ENCODE measurements at regions not wholly inside any gene's neighbourhood (a gene's known extent, or its start where the extent isn't known, plus 50 kb on each side); places are given as distances from the start of the nearest gene placed in this dataset.
"Not testable (repeated sequence)": the region's sequence is repeated elsewhere in the genome, so short reads cannot be mapped to it uniquely, and the experiment has no call there.

- in situ Hi-C loops (cut with MboI; ENCODE audit: low sequenced_read_pairs); H3K9me3 ChIP-seq; H3K27me3 ChIP-seq (ENCODE audit: low read depth); H3K4me1 ChIP-seq; H3K4me3 ChIP-seq; DNase-seq (ENCODE audit: low spot score in 2 of 2); H3K36me3 ChIP-seq (replicated peaks): not testable (repeated sequence)
Measured at GRCh38 chr11:3493152-3493551, 114.2 kb upstream of the ZNF195 start.

- H3K4me3 ChIP-seq; in situ Hi-C loops (cut with MboI; ENCODE audit: low sequenced_read_pairs); H3K27me3 ChIP-seq (ENCODE audit: low read depth); H3K9me3 ChIP-seq; DNase-seq (ENCODE audit: low spot score in 2 of 2); H3K36me3 ChIP-seq (replicated peaks); H3K4me1 ChIP-seq: not testable (repeated sequence)
Measured at GRCh38 chr11:3488003-3488402, 109.1 kb upstream of the ZNF195 start.

GRCh38 chr11:3485737-3486136 lies 106.8 kb upstream of the ZNF195 start:
- H3K4me3 ChIP-seq; in situ Hi-C loops (cut with MboI; ENCODE audit: low sequenced_read_pairs); H3K27me3 ChIP-seq (ENCODE audit: low read depth); H3K4me1 ChIP-seq; DNase-seq (ENCODE audit: low spot score in 2 of 2); H3K9me3 ChIP-seq; H3K36me3 ChIP-seq (replicated peaks): not testable (repeated sequence)

- H3K4me3 ChIP-seq; H3K27me3 ChIP-seq (ENCODE audit: low read depth); DNase-seq (ENCODE audit: low spot score in 2 of 2); in situ Hi-C loops (cut with MboI; ENCODE audit: low sequenced_read_pairs); H3K36me3 ChIP-seq (replicated peaks); H3K9me3 ChIP-seq; H3K4me1 ChIP-seq: not testable (repeated sequence)
Measured at GRCh38 chr11:3476937-3477885, 98.3 kb upstream of the ZNF195 start.

GRCh38 chr11:3476084-3476936 lies 97.4 kb upstream of the ZNF195 start:
- H3K4me3 ChIP-seq; H3K27me3 ChIP-seq (ENCODE audit: low read depth); in situ Hi-C loops (cut with MboI; ENCODE audit: low sequenced_read_pairs); H3K4me1 ChIP-seq; H3K9me3 ChIP-seq; DNase-seq (ENCODE audit: low spot score in 2 of 2); H3K36me3 ChIP-seq (replicated peaks): not testable (repeated sequence)

GRCh38 chr11:3468963-3469362 lies 90.0 kb upstream of the ZNF195 start:
- in situ Hi-C loops (cut with MboI; ENCODE audit: low sequenced_read_pairs); H3K4me3 ChIP-seq; H3K4me1 ChIP-seq; H3K9me3 ChIP-seq; H3K36me3 ChIP-seq (replicated peaks); H3K27me3 ChIP-seq (ENCODE audit: low read depth): not testable (repeated sequence)
- peak in 1 of 2 experiments; percentile 20 for DNase-seq (ENCODE audit: low spot score in 2 of 2)

GRCh38 chr11:3467599-3467998 lies 88.7 kb upstream of the ZNF195 start:
- H3K4me3 ChIP-seq; H3K27me3 ChIP-seq (ENCODE audit: low read depth); DNase-seq (ENCODE audit: low spot score in 2 of 2); H3K36me3 ChIP-seq (replicated peaks); H3K9me3 ChIP-seq; H3K4me1 ChIP-seq; in situ Hi-C loops (cut with MboI; ENCODE audit: low sequenced_read_pairs): not testable (repeated sequence)

- H3K27me3 ChIP-seq (ENCODE audit: low read depth); H3K36me3 ChIP-seq (replicated peaks); H3K9me3 ChIP-seq; H3K4me3 ChIP-seq; H3K4me1 ChIP-seq; DNase-seq (ENCODE audit: low spot score in 2 of 2); in situ Hi-C loops (cut with MboI; ENCODE audit: low sequenced_read_pairs): not testable (repeated sequence)
Measured at GRCh38 chr11:3455666-3456065, 76.7 kb upstream of the ZNF195 start.

- H3K27me3 ChIP-seq (ENCODE audit: low read depth); H3K9me3 ChIP-seq; H3K4me3 ChIP-seq; H3K36me3 ChIP-seq (replicated peaks); H3K4me1 ChIP-seq; in situ Hi-C loops (cut with MboI; ENCODE audit: low sequenced_read_pairs): not testable (repeated sequence)
- peak; percentile 11 to 67 for DNase-seq (ENCODE audit: low spot score in 2 of 2)
Measured at GRCh38 chr11:3454844-3455243, 75.9 kb upstream of the ZNF195 start.

- in situ Hi-C loops (cut with MboI; ENCODE audit: low sequenced_read_pairs); DNase-seq (ENCODE audit: low spot score in 2 of 2); H3K4me3 ChIP-seq; H3K4me1 ChIP-seq; H3K9me3 ChIP-seq; H3K36me3 ChIP-seq (replicated peaks); H3K27me3 ChIP-seq (ENCODE audit: low read depth): not testable (repeated sequence)
Measured at GRCh38 chr11:3453596-3454256, 74.8 kb upstream of the ZNF195 start.

GRCh38 chr11:3450822-3451221 lies 71.9 kb upstream of the ZNF195 start:
- in situ Hi-C loops (cut with MboI; ENCODE audit: low sequenced_read_pairs); H3K27me3 ChIP-seq (ENCODE audit: low read depth); H3K36me3 ChIP-seq (replicated peaks); H3K9me3 ChIP-seq; H3K4me1 ChIP-seq; H3K4me3 ChIP-seq; DNase-seq (ENCODE audit: low spot score in 2 of 2): not testable (repeated sequence)

GRCh38 chr11:3445535-3445934 lies 66.6 kb upstream of the ZNF195 start:
- H3K36me3 ChIP-seq (replicated peaks); in situ Hi-C loops (cut with MboI; ENCODE audit: low sequenced_read_pairs); DNase-seq (ENCODE audit: low spot score in 2 of 2); H3K27me3 ChIP-seq (ENCODE audit: low read depth); H3K9me3 ChIP-seq; H3K4me3 ChIP-seq; H3K4me1 ChIP-seq: not testable (repeated sequence)

- H3K4me1 ChIP-seq; in situ Hi-C loops (cut with MboI; ENCODE audit: low sequenced_read_pairs); H3K4me3 ChIP-seq; H3K9me3 ChIP-seq; H3K27me3 ChIP-seq (ENCODE audit: low read depth); DNase-seq (ENCODE audit: low spot score in 2 of 2); H3K36me3 ChIP-seq (replicated peaks): not testable (repeated sequence)
Measured at GRCh38 chr11:3444420-3444744, 65.4 kb upstream of the ZNF195 start.

All from HAP-1 (cell line).